A673 (cell line): ENCODE measurements at regions not wholly inside any gene's neighbourhood (a gene's known extent, or its start where the extent isn't known, plus 50 kb on each side); places are given as distances from the start of the nearest gene placed in this dataset.

ENCODE experiments used
- BruUV-seq: library from RNA; stranded (reverse); fragments of 400-500 nt; replicated peaks from 2 replicates; lab custom pipeline; 2021; lab: Mats Ljungman, UMichigan
- CTCF ChIA-PET: fragments of 300-600 bp; sonication (Branson Sonifier 250); formaldehyde crosslinking; loops from one replicate; lab custom pipeline; 2022; ENCODE audit warnings: antibody characterized with exemption; lab: Charles Lee
- POLR2A ChIA-PET: fragments of 300-600 bp; sonication (Branson Sonifier 250); formaldehyde crosslinking; loops from one replicate; lab custom pipeline; 2022; ENCODE audit warnings: antibody characterized with exemption; ENCODE audit not compliant: low non-redundant PET; lab: Charles Lee
- DNase-seq: peaks from one replicate; pipeline ENCODE4 v3.0.0-alpha.2; 2015; ENCODE audit warnings: low spot score
- H3K27ac ChIP-seq: fragments of 200-600 bp; sonication (generic); 2 replicates; pipeline ENCODE4 v1.5.1; 2016; ENCODE audit warnings: mixed run types, low read depth, mild to moderate bottlenecking, mixed read lengths, antibody characterized with exemption, low read length; ENCODE audit not compliant: poor library complexity, severe bottlenecking
- H3K27me3 ChIP-seq: fragments of 200-600 bp; sonication (generic); replicated peaks from 2 replicates; pipeline ENCODE4 v1.6.1; 2017; ENCODE audit warnings: mixed run types, low read depth, mild to moderate bottlenecking, mixed read lengths, antibody characterized with exemption, low read length; ENCODE audit not compliant: insufficient read depth, poor library complexity
- H3K36me3 ChIP-seq: fragments of 200-600 bp; sonication (generic); 2 replicates; pipeline ENCODE4 v1.6.1; 2016; ENCODE audit warnings: mixed run types, mild to moderate bottlenecking, mixed read lengths, antibody characterized with exemption, low read length; ENCODE audit not compliant: insufficient read depth, poor library complexity, severe bottlenecking
- H3K4me1 ChIP-seq: fragments of 200-600 bp; sonication (generic); 2 replicates; pipeline ENCODE4 v1.6.1; 2017; ENCODE audit warnings: mixed run types, mild to moderate bottlenecking, mixed read lengths, antibody characterized with exemption, low read length; ENCODE audit not compliant: insufficient read depth, poor library complexity, severe bottlenecking
- H3K4me3 ChIP-seq: fragments of 200-600 bp; sonication (generic); 2 replicates; pipeline ENCODE4 v1.5.1; 2016; ENCODE audit warnings: low read depth, mixed run types, mild to moderate bottlenecking, mixed read lengths, low read length; ENCODE audit not compliant: poor library complexity, severe bottlenecking
- H3K9me3 ChIP-seq: fragments of 200-600 bp; sonication (generic); 2 replicates; pipeline ENCODE4 v1.6.1; 2016; ENCODE audit warnings: mixed run types, low read depth, mild to moderate bottlenecking, mixed read lengths, antibody characterized with exemption, low read length; ENCODE audit not compliant: poor library complexity, severe bottlenecking
- CTCF ChIP-seq: fragments of 300-800, 200-600 bp; sonication (generic); conservative IDR thresholded peaks from 2 replicates; pipeline ENCODE4 v1.5.1; 2017; ENCODE audit warnings: low read depth, mild to moderate bottlenecking, antibody characterized with exemption, low read length, moderate library complexity, mixed read lengths
- EZH2 ChIP-seq: fragments of 200-600 bp; sonication (generic); IDR thresholded peaks from 2 replicates; pipeline ENCODE4 v1.6.1; 2017; ENCODE audit warnings: borderline replicate concordance, low read depth, mild to moderate bottlenecking, mixed read lengths, antibody characterized with exemption, low read length; ENCODE audit not compliant: poor library complexity, severe bottlenecking
- intact Hi-C: fragments of 100-400 bp; cut with micrococcal nuclease; formaldehyde crosslinking; loops from one replicate; pipeline ENCODE4 v1.10.0; 2022; ENCODE audit not compliant: unreplicated experiment

- Histone ChIP-seq H3K4me1 (no peaks in the 10 kb centered on the region), H3K27ac (no peak overlapping the region), H3K4me3 (no peak overlapping the region), H3K36me3 (no peaks in the 10 kb centered on the region), H3K9me3 (no peaks in the 10 kb centered on the region), H3K27me3 (no peaks in the 10 kb centered on the region)
- CTCF ChIA-PET: no interaction called here
- DNase-seq: no peak
- TF ChIP-seq EZH2 (no peak), CTCF (no peak)
- POLR2A ChIA-PET: no interaction called here
- intact Hi-C loops: no loop called here
- no TSS peak for BruUV-seq
These were observed 253.8 kb downstream of the DMRT2 start for GRCh38 chr9:1303932-1304331.

GRCh38 chr9:1311462-1312042, 261.4 kb downstream of the DMRT2 start:
- no peaks in the 10 kb centered on the region for H3K27me3 ChIP-seq
- ChIA-PET CTCF (interaction anchor here (0.6 kb wide), 1 partner anchor 525 kb away, joined by 3 read pairs; no protein-coding TSS in a partner anchor), POLR2A (no interaction called here)
- no peak for DNase-seq
- H3K27ac ChIP-seq: no peak overlapping the region
- no TSS peak for BruUV-seq
- intact Hi-C loops: no loop called here
- TF ChIP-seq CTCF: no peak
- TF ChIP-seq EZH2: no peak
- no peaks in the 10 kb centered on the region for H3K4me1 ChIP-seq
- no peaks in the 10 kb centered on the region for H3K36me3 ChIP-seq
- no peaks in the 10 kb centered on the region for H3K9me3 ChIP-seq
- H3K4me3 ChIP-seq: no peak overlapping the region

- no peak overlapping the region for H3K27ac ChIP-seq
These were observed 269.3 kb downstream of the DMRT2 start for GRCh38 chr9:1319436-1319835.

More at GRCh38 chr9:1319436-1319835, 269.3 kb downstream of the DMRT2 start:
- Histone ChIP-seq H3K36me3 (no peaks in the 10 kb centered on the region), H3K9me3 (no peaks in the 10 kb centered on the region), H3K4me1 (no peaks in the 10 kb centered on the region), H3K4me3 (no peak overlapping the region), H3K27me3 (peaks cover 12% of the 10 kb centered on the region)
- BruUV-seq: no TSS peak
- POLR2A ChIA-PET: no interaction called here
- intact Hi-C loops: no loop called here
- no peak for DNase-seq
- CTCF ChIA-PET: no interaction called here
- TF ChIP-seq EZH2 (no peak), CTCF (no peak)
